Calu3 (cell line): ENCODE measurements at regions not wholly inside any gene's neighbourhood (a gene's known extent, or its start where the extent isn't known, plus 50 kb on each side); places are given as distances from the start of the nearest gene placed in this dataset.

Experiments used
- BruUV-seq: library from RNA; stranded (reverse); fragments of 400-500 nt; replicated peaks from 2 replicates; lab custom pipeline; 2021; lab: Mats Ljungman, UMichigan
- CTCF ChIA-PET: fragments of 300-600 bp; sonication (Branson Sonifier 250); formaldehyde crosslinking; loops from one replicate; lab custom pipeline; 2022; ENCODE audit warnings: antibody characterized with exemption; lab: Charles Lee
- DNase-seq: peaks from one replicate; pipeline ENCODE4 v3.0.0; 2022
- H3K27ac Mint-ChIP-seq: one replicate; pipeline ENCODE4 v1.8.0; 2022; ENCODE audit warnings: mixed read lengths; ENCODE audit not compliant: unreplicated experiment
- H3K27me3 Mint-ChIP-seq: one replicate; pipeline ENCODE4 v1.8.0; 2022; ENCODE audit warnings: mixed read lengths; ENCODE audit not compliant: unreplicated experiment
- H3K36me3 Mint-ChIP-seq: one replicate; pipeline ENCODE4 v1.8.0; 2022; ENCODE audit warnings: mild to moderate bottlenecking, moderate library complexity, mixed read lengths; ENCODE audit not compliant: insufficient read depth, unreplicated experiment
- H3K4me1 Mint-ChIP-seq: one replicate; pipeline ENCODE4 v1.8.0; 2022; ENCODE audit warnings: mild to moderate bottlenecking, low read depth, mixed read lengths; ENCODE audit not compliant: unreplicated experiment
- H3K4me3 Mint-ChIP-seq: one replicate; pipeline ENCODE4 v1.8.0; 2022; ENCODE audit warnings: mild to moderate bottlenecking, low read depth, moderate library complexity, mixed read lengths; ENCODE audit not compliant: unreplicated experiment
- H3K9me3 Mint-ChIP-seq: one replicate; pipeline ENCODE4 v1.8.0; 2022; ENCODE audit warnings: low read depth, mixed read lengths; ENCODE audit not compliant: unreplicated experiment
- intact Hi-C: fragments of 100-400 bp; cut with micrococcal nuclease; formaldehyde crosslinking; loops from one replicate; pipeline ENCODE4 v1.10.0; 2022; ENCODE audit not compliant: unreplicated experiment
- TF ChIP-seq, protein P1 (sequence below): fragments of 200-600 bp; IDR thresholded peaks from one replicate; pipeline ENCODE4 v1.8.0; 2022; ENCODE audit warnings: antibody characterized with exemption; ENCODE audit not compliant: unreplicated experiment

DNA sequence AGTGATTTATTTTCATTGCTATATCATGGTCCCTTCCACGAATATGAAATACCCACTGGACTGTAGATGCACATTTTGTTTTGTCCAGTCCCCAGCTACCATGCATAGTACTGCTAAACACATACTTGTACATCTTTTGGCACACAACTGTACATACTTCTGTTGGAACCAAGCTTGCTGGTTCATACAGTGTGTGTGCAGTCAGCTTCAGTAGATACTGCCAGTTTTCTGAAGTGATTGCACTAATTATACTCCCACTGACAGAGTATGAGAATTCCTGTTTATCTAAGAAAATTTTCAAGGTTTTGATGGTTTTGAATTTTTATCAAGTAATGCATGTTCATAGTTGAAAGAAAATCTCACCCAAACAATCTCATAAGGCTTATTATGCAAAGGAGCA lies 100.7 kb upstream of the LMCD1 start:
- Mint-ChIP-seq H3K27me3 (no peaks in the 10 kb centered on the region), H3K4me3 (no peak overlapping the region), H3K4me1 (no peaks in the 10 kb centered on the region), H3K36me3 (no peaks in the 10 kb centered on the region), H3K9me3 (peaks cover 4% of the 10 kb centered on the region), H3K27ac (no peak overlapping the region)
- DNase-seq: no peak
- CTCF ChIA-PET: no interaction called here
- intact Hi-C loops: no loop called here
- TF ChIP-seq, protein P1, sequence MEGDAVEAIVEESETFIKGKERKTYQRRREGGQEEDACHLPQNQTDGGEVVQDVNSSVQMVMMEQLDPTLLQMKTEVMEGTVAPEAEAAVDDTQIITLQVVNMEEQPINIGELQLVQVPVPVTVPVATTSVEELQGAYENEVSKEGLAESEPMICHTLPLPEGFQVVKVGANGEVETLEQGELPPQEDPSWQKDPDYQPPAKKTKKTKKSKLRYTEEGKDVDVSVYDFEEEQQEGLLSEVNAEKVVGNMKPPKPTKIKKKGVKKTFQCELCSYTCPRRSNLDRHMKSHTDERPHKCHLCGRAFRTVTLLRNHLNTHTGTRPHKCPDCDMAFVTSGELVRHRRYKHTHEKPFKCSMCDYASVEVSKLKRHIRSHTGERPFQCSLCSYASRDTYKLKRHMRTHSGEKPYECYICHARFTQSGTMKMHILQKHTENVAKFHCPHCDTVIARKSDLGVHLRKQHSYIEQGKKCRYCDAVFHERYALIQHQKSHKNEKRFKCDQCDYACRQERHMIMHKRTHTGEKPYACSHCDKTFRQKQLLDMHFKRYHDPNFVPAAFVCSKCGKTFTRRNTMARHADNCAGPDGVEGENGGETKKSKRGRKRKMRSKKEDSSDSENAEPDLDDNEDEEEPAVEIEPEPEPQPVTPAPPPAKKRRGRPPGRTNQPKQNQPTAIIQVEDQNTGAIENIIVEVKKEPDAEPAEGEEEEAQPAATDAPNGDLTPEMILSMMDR: no peak
- no TSS peak for BruUV-seq

DNA sequence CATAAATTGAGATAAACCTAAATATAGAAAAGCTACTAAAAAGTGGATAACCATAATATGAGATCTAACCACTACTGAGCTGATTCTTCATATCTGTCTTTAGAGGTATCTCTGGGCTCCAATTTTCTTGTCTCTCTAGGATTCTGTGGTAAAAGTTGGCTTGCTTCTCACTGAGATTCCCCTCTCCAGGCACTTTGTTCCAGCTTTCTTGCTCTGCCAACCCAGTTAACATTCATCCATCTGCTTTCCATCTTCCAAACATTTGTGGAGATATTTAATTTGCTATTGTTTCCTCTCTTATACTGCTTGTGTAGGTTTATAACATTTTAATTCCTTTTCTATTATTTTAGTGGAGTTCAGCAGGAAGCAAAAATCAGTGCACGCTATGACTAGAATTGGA lies 97.6 kb upstream of the LMCD1 start:
- intact Hi-C loops: no loop called here
- TF ChIP-seq, protein P1: no peak
- Mint-ChIP-seq H3K27me3 (no peaks in the 10 kb centered on the region), H3K4me3 (no peak overlapping the region), H3K36me3 (no peaks in the 10 kb centered on the region), H3K4me1 (no peaks in the 10 kb centered on the region), H3K9me3 (peaks cover 13% of the 10 kb centered on the region), H3K27ac (no peak overlapping the region)
- no TSS peak for BruUV-seq
- no peak for DNase-seq
- CTCF ChIA-PET: interaction anchor here (0.6 kb wide), 1 partner anchor 65 kb away, joined by 3 read pairs; no protein-coding TSS in a partner anchor

DNA sequence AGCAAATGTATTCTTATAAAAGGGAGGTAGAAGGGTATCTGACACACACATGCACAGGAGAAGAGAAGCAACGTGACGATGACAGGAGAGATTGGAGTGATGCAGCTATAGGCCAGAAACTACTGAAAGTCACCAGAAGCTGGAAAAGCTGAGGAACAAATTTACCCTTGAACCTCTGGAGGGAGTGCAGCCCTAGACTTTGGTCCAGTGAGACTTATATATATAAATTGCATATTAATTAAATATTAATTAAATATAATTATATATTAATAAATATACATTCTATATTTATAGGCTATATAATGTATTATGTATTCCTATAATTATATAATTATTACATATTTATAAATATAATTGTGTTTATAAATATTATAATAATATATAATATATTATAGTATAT lies 96.5 kb upstream of the LMCD1 start:
- Mint-ChIP-seq H3K9me3 (peaks cover 13% of the 10 kb centered on the region), H3K4me1 (no peaks in the 10 kb centered on the region), H3K27ac (no peak overlapping the region), H3K36me3 (no peaks in the 10 kb centered on the region), H3K4me3 (no peak overlapping the region), H3K27me3 (no peaks in the 10 kb centered on the region)
- intact Hi-C loops: no loop called here
- no TSS peak for BruUV-seq
- CTCF ChIA-PET: interaction anchor here (0.6 kb wide), 1 partner anchor 303 kb away, joined by 3 read pairs; no protein-coding TSS in a partner anchor
- TF ChIP-seq, protein P1: no peak
- DNase-seq: no peak

DNA sequence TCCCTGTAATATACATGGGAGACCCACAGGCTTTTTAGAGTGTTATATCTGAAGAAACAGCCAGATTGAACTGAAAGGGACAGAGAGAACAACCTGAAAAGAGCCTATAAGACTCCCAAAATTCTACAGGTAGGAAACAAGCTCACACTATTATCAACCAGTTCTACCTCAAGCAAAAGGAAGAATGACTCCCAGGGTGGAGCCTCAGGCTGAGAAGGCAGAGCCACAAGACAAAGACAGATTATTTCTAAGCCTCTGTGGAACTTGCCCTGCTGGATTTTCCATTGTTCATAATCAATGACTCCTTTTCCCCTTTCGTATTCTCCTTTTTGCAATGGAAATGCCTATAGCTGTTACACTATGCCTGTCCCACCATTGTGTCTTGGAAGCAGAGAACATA lies 95.1 kb upstream of the LMCD1 start:
- no peak overlapping the region for H3K4me3 Mint-ChIP-seq
- DNase-seq: no peak
- no peaks in the 10 kb centered on the region for H3K36me3 Mint-ChIP-seq
- TF ChIP-seq, protein P1: no peak
- peaks cover 13% of the 10 kb centered on the region for H3K9me3 Mint-ChIP-seq
- BruUV-seq: no TSS peak
- H3K4me1 Mint-ChIP-seq: no peaks in the 10 kb centered on the region
- no peak overlapping the region for H3K27ac Mint-ChIP-seq
- CTCF ChIA-PET: no interaction called here
- intact Hi-C loops: no loop called here
- H3K27me3 Mint-ChIP-seq: no peaks in the 10 kb centered on the region
